HepG2 (cell line): ENCODE measurements at regions not wholly inside any gene's neighbourhood (a gene's known extent, or its start where the extent isn't known, plus 50 kb on each side); places are given as distances from the start of the nearest gene placed in this dataset.

ENCODE experiments used
- ATAC-seq: fragments of 200-7000 bp; cut with Tn5 transposase; 3 replicates; pipeline ENCODE4 v1.9.1; 2020; ENCODE audit warnings: mild to moderate bottlenecking, moderate library complexity
- BruUV-seq: library from RNA; stranded (reverse); fragments of 400-500 nt; replicated peaks from 2 replicates; lab custom pipeline; 2021; lab: Mats Ljungman, UMichigan
- CTCF ChIA-PET: fragments of 300-600 bp; formaldehyde crosslinking; extraction: SDS; loops from one replicate; lab custom pipeline; 2021; ENCODE audit warnings: low total read pairs, inconsistent platforms, low intra/inter-chr PET ratio; lab: Yijun Ruan, JAX
- POLR2A ChIA-PET: fragments of 350-600 bp; sonication (Branson Sonifier 250); formaldehyde crosslinking; loops from one replicate; lab custom pipeline; 2020; ENCODE audit warnings: antibody characterized with exemption, inconsistent platforms; lab: Yijun Ruan, JAX
- DNase-seq: peaks from one replicate; pipeline ENCODE4 v3.0.0-alpha.2; 2015; ENCODE audit warnings: low spot score
- FAIRE-seq: peaks from 3 replicates; lab custom pipeline; 2011; peaks lifted over from hg19 to GRCh38; lab: Jason Lieb, UNC
- H2AFZ ChIP-seq: one replicate; pipeline ENCODE4 v1.6.1; 2011; ENCODE audit warnings: low read length, inconsistent platforms
- H3K27ac ChIP-seq: fragments of 300-600 bp; 3 replicates; pipeline ENCODE4 v1.8.0; 2011; ENCODE audit warnings: mixed run types, mild to moderate bottlenecking, mixed read lengths, low read length, inconsistent platforms; ENCODE audit not compliant: insufficient read depth; ENCODE audit errors: extremely low read length
- H3K27me3 ChIP-seq, 2 experiments: fragments of 200-600 bp in 1 of 2; 2 replicates in 1 of 2; 3 replicates in 1 of 2; pipeline versions ENCODE4 v1.6.0 to v1.8.0; 2011; ENCODE audit warnings: low read length in 2 of 2, mild to moderate bottlenecking in 2 of 2, moderate library complexity in 2 of 2, inconsistent platforms in 1 of 2; ENCODE audit not compliant: insufficient read depth in 2 of 2, control insufficient read depth in 1 of 2
- H3K36me3 ChIP-seq, 2 experiments: fragments of 200-600 bp in 1 of 2; replicated peaks in 1 of 2; 2 replicates in 1 of 2; 3 replicates in 1 of 2; pipeline versions ENCODE4 v1.5.1 to v1.8.0; 2011; ENCODE audit warnings: low read length in 2 of 2, inconsistent platforms in 1 of 2; ENCODE audit not compliant: insufficient read depth in 2 of 2, control insufficient read depth in 1 of 2
- H3K4me1 ChIP-seq: 2 replicates; pipeline ENCODE4 v1.5.1; 2012; ENCODE audit warnings: low read length, inconsistent platforms; ENCODE audit not compliant: insufficient read depth
- H3K4me2 ChIP-seq: 2 replicates; pipeline ENCODE4 v1.6.0; 2011; ENCODE audit warnings: low read depth, low read length, inconsistent platforms
- H3K4me3 ChIP-seq, 3 experiments: fragments of 200-600 bp in 1 of 3; sonication (generic), shearing (Covaris generic) in 1 of 3; replicated peaks in 1 of 3; 2 replicates each; pipeline ENCODE4 v1.5.1; 2011 to 2016; ENCODE audit warnings: low read length in 3 of 3, inconsistent platforms in 2 of 3, low read depth in 2 of 3, mild to moderate bottlenecking in 2 of 3, control low read depth in 1 of 3, mixed read lengths in 1 of 3; ENCODE audit not compliant: insufficient read depth in 1 of 3
- H3K79me2 ChIP-seq: one replicate; pipeline ENCODE4 v1.6.1; 2011; ENCODE audit warnings: low read length, inconsistent platforms; ENCODE audit not compliant: insufficient read depth
- H3K9ac ChIP-seq: 2 replicates; pipeline ENCODE4 v1.6.0; 2011; ENCODE audit warnings: mild to moderate bottlenecking, low read depth, low read length, inconsistent platforms; ENCODE audit not compliant: insufficient read depth
- H3K9me3 ChIP-seq: 2 replicates; pipeline ENCODE4 v1.5.1; 2012; ENCODE audit warnings: mild to moderate bottlenecking, low read length
- H4K20me1 ChIP-seq: 2 replicates; pipeline ENCODE4 v1.6.0; 2011; ENCODE audit warnings: inconsistent platforms, mild to moderate bottlenecking, low read length, moderate library complexity; ENCODE audit not compliant: insufficient read depth
- AHR ChIP-seq: IDR thresholded peaks from 2 replicates; pipeline ENCODE4 v1.6.1; 2018; ENCODE audit warnings: missing genetic modification reagents, missing compliant biosample characterization
- BRF2 ChIP-seq: sonication (generic); formaldehyde crosslinking; IDR thresholded peaks from 2 replicates; pipeline ENCODE4 v1.8.1; 2022; ENCODE audit warnings: mild to moderate bottlenecking, missing genetic modification reagents
- CENPBD1 ChIP-seq: sonication (generic); formaldehyde crosslinking; IDR thresholded peaks from 2 replicates; pipeline ENCODE4 v1.8.0; 2022; ENCODE audit warnings: missing genetic modification reagents, low read depth, mild to moderate bottlenecking, borderline replicate concordance
- DRAP1 ChIP-seq: IDR thresholded peaks from 2 replicates; pipeline ENCODE4 v1.6.1; 2016; ENCODE audit warnings: missing genetic modification reagents, missing compliant biosample characterization
- HNF4G ChIP-seq, 2 experiments: sonication (generic) in 1 of 2; formaldehyde crosslinking in 1 of 2; IDR thresholded peaks; 2 replicates each; pipeline versions ENCODE4 v1.4.0 to v1.6.1; 2011 to 2020; ENCODE audit warnings: borderline replicate concordance in 2 of 2, low read depth in 2 of 2, mild to moderate bottlenecking in 2 of 2, low read length in 1 of 2, missing genetic modification reagents in 1 of 2, moderate library complexity in 1 of 2
- KAT2B ChIP-seq: fragments of 150-350 bp; IDR thresholded peaks from 2 replicates; pipeline ENCODE4 v1.6.1; 2014; ENCODE audit warnings: low read depth, low read length, borderline replicate concordance
- MEF2D ChIP-seq: sonication (generic); formaldehyde crosslinking; IDR thresholded peaks from 2 replicates; pipeline ENCODE4 v1.5.1; 2020; ENCODE audit warnings: mild to moderate bottlenecking, missing genetic modification reagents
- RCOR2 ChIP-seq: IDR thresholded peaks from 2 replicates; pipeline ENCODE4 v1.6.1; 2016; ENCODE audit warnings: missing biosample characterization, missing genetic modification reagents
- SRY ChIP-seq: sonication (generic); formaldehyde crosslinking; IDR thresholded peaks from 2 replicates; pipeline ENCODE4 v1.8.0; 2022; ENCODE audit warnings: mild to moderate bottlenecking, missing genetic modification reagents
- U2AF1 ChIP-seq: fragments of 200-400 bp; formaldehyde crosslinking; optimal IDR thresholded peaks from 2 replicates; pipeline ENCODE3; 2017; ENCODE audit warnings: mild to moderate bottlenecking, low read depth, low read length
- ZBTB38 ChIP-seq: sonication (generic); formaldehyde crosslinking; IDR thresholded peaks from 2 replicates; pipeline ENCODE4 v1.5.1; 2020; ENCODE audit warnings: mild to moderate bottlenecking, missing genetic modification reagents
- ZFP62 ChIP-seq: sonication (generic); formaldehyde crosslinking; IDR thresholded peaks from 2 replicates; pipeline ENCODE4 v1.4.0; 2020; ENCODE audit warnings: missing genetic modification reagents
- ZNF619 ChIP-seq: sonication (generic); formaldehyde crosslinking; IDR thresholded peaks from 2 replicates; pipeline ENCODE4 v1.4.0; 2020; ENCODE audit warnings: mild to moderate bottlenecking, missing genetic modification reagents
- ZNF878 ChIP-seq: sonication (generic); formaldehyde crosslinking; IDR thresholded peaks from 2 replicates; pipeline ENCODE4 v1.8.1; 2023; ENCODE audit warnings: mild to moderate bottlenecking, missing genetic modification reagents, moderate library complexity
- ZNF879 ChIP-seq: sonication (generic); formaldehyde crosslinking; IDR thresholded peaks from 2 replicates; pipeline ENCODE4 v1.8.1; 2023; ENCODE audit warnings: missing genetic modification reagents
- WGBS: methylation state at CpG from one replicate; pipeline ENCODE4 v1.1.6; 2017; ENCODE audit warnings: low lambda C conversion rate; 5-methylcytosine and 5-hydroxymethylcytosine counted together
- in situ Hi-C: cut with HindIII; loops from 2 replicates; pipeline ENCODE4 v1.10.0; 2017; ENCODE audit warnings: low pct_unique_long_range_greater_than_20kb; ENCODE audit not compliant: extremely low pct_ligation_motif_present
- intact Hi-C: fragments of 100-400 bp; cut with micrococcal nuclease; formaldehyde crosslinking; loops from one replicate; pipeline ENCODE4 v1.10.0; 2022; ENCODE audit not compliant: unreplicated experiment

GRCh38 chr7:15838265-15838664 lies 151.8 kb upstream of the MEOX2 start:
- ChIA-PET CTCF (no interaction called here), POLR2A (no interaction called here)
- H3K9me3 ChIP-seq: no peaks in the 10 kb centered on the region; the same call in 1 of the 2 replicates
- no peaks in the 10 kb centered on the region for H3K27me3 ChIP-seq
- H3K27ac ChIP-seq: no peak overlapping the region
- H2AFZ ChIP-seq: no peak overlapping the region
- DNase-seq: no peak
- H3K4me1 ChIP-seq: no peaks in the 10 kb centered on the region
- WGBS: 42% methylated on average over 2 of the region's 2 CpGs
- in situ Hi-C loops (no loop called here), intact Hi-C loops (no loop called here)
- no peak overlapping the region for H3K4me2 ChIP-seq
- H3K4me3 ChIP-seq: no peak overlapping the region
- BruUV-seq: no TSS peak
- no peak overlapping the region for H3K9ac ChIP-seq
- TF ChIP-seq CENPBD1 (CRISPR knock-in tag) (no peak), AHR (CRISPR knock-in tag) (no peak), RCOR2 (CRISPR knock-in tag) (no peak), U2AF1 (no peak), SRY (no peak), MEF2D (CRISPR knock-in tag) (no peak), ZBTB38 (no peak), ZFP62 (no peak), ZNF879 (CRISPR knock-in tag) (no peak), DRAP1 (CRISPR knock-in tag) (no peak), BRF2 (CRISPR knock-in tag) (no peak), ZNF619 (CRISPR knock-in tag) (no peak), ZNF878 (CRISPR knock-in tag) (no peak), KAT2B (no peak), HNF4G (IDR thresholded peaks at IDR 0.05; ENCODE audit: borderline replicate concordance, low read depth, low read length) (no peak), HNF4G (CRISPR knock-in tag; IDR thresholded peaks at IDR 0.05; ENCODE audit: borderline replicate concordance, low read depth) (no peak)
- no peak for ATAC-seq
- H3K79me2 ChIP-seq: no peaks in the 10 kb centered on the region
- no peaks in the 10 kb centered on the region for H4K20me1 ChIP-seq
- H3K36me3 ChIP-seq: no peaks in the 10 kb centered on the region
- no peak for FAIRE-seq
